Osteoblast (primary cell): ENCODE measurements at regions not wholly inside any gene's neighbourhood (a gene's known extent, or its start where the extent isn't known, plus 50 kb on each side); places are given as distances from the start of the nearest gene placed in this dataset.

Experiments used
- DNase-seq: peaks from one replicate; pipeline ENCODE4 v3.0.0; 2011; ENCODE audit warnings: low spot score, mixed read lengths; ENCODE audit not compliant: insufficient read length; ENCODE audit errors: missing footprints
- H2AFZ ChIP-seq: 2 replicates; pipeline ENCODE4 v1.6.0; 2011; ENCODE audit warnings: mild to moderate bottlenecking, low read length
- H3K27ac ChIP-seq: 2 replicates; pipeline ENCODE4 v1.5.1; 2011; ENCODE audit warnings: mild to moderate bottlenecking, low read depth, low read length, moderate library complexity
- H3K27me3 ChIP-seq: 2 replicates; pipeline ENCODE4 v1.6.0; 2012; ENCODE audit warnings: mild to moderate bottlenecking, control low read depth, inconsistent platforms, low read length, moderate library complexity; ENCODE audit not compliant: insufficient read depth
- H3K36me3 ChIP-seq: 2 replicates; pipeline ENCODE4 v1.5.1; 2011; ENCODE audit warnings: mild to moderate bottlenecking, low read length, control low read depth, moderate library complexity; ENCODE audit not compliant: insufficient read depth
- H3K4me1 ChIP-seq: 2 replicates; pipeline ENCODE4 v1.5.1; 2011; ENCODE audit warnings: mild to moderate bottlenecking, low read length, control low read depth, moderate library complexity; ENCODE audit not compliant: insufficient read depth
- H3K4me2 ChIP-seq: 2 replicates; pipeline ENCODE4 v1.6.0; 2011; ENCODE audit warnings: mild to moderate bottlenecking, low read length; ENCODE audit not compliant: insufficient read depth
- H3K4me3 ChIP-seq: fragments of 200-600 bp; sonication (generic); 3 replicates; pipeline ENCODE4 v1.5.1; 2012; ENCODE audit warnings: mild to moderate bottlenecking, low read length, inconsistent platforms; ENCODE audit not compliant: insufficient read depth
- H3K79me2 ChIP-seq: 2 replicates; pipeline ENCODE4 v1.6.0; 2012; ENCODE audit warnings: mild to moderate bottlenecking, low read length, control low read depth, inconsistent platforms; ENCODE audit not compliant: insufficient read depth
- H3K9me3 ChIP-seq: 2 replicates; pipeline ENCODE4 v1.5.1; 2011; ENCODE audit warnings: low read depth, low read length, control low read depth
- H4K20me1 ChIP-seq: 2 replicates; pipeline ENCODE4 v1.6.0; 2012; ENCODE audit warnings: mild to moderate bottlenecking, low read length, control low read depth; ENCODE audit not compliant: insufficient read depth
- CTCF ChIP-seq: IDR thresholded peaks from 2 replicates; pipeline ENCODE4 v1.5.1; 2011; ENCODE audit warnings: mild to moderate bottlenecking, low read depth, low read length, moderate library complexity; ENCODE audit errors: extremely low read depth

- no peak overlapping the region for H3K27ac ChIP-seq
- TF ChIP-seq CTCF, result no peak
- H3K4me3 ChIP-seq, result no peak overlapping the region
- no peak for DNase-seq
- no peaks in the 10 kb centered on the region for H3K27me3 ChIP-seq
- H3K79me2 ChIP-seq, result no peaks in the 10 kb centered on the region
- H3K4me2 ChIP-seq, result no peak overlapping the region
- no peaks in the 10 kb centered on the region for H4K20me1 ChIP-seq
- no peak overlapping the region for H2AFZ ChIP-seq
- H3K36me3 ChIP-seq, result no peaks in the 10 kb centered on the region
- peaks cover 6% of the 10 kb centered on the region for H3K9me3 ChIP-seq
- H3K4me1 ChIP-seq, result no peaks in the 10 kb centered on the region
Observed at GRCh38 chr2:21453723-21454450, 330.1 kb downstream of the TDRD15 start.

GRCh38 chr2:21454839-21455238 lies 331.1 kb downstream of the TDRD15 start:
- Histone ChIP-seq H3K27me3 (no peaks in the 10 kb centered on the region), H3K9me3 (peaks cover 6% of the 10 kb centered on the region), H2AFZ (no peak overlapping the region), H3K79me2 (no peaks in the 10 kb centered on the region), H3K4me2 (no peak overlapping the region), H3K27ac (no peak overlapping the region), H3K36me3 (no peaks in the 10 kb centered on the region), H4K20me1 (no peaks in the 10 kb centered on the region), H3K4me1 (no peaks in the 10 kb centered on the region), H3K4me3 (no peak overlapping the region)
- TF ChIP-seq CTCF, result no peak
- no peak for DNase-seq

GRCh38 chr2:21461754-21462240 lies 338.0 kb downstream of the TDRD15 start:
- Histone ChIP-seq H3K27me3 (no peaks in the 10 kb centered on the region), H3K4me3 (no peak overlapping the region), H3K9me3 (peaks cover 4% of the 10 kb centered on the region), H3K4me1 (no peaks in the 10 kb centered on the region), H3K27ac (no peak overlapping the region), H3K36me3 (no peaks in the 10 kb centered on the region), H3K79me2 (no peaks in the 10 kb centered on the region), H4K20me1 (no peaks in the 10 kb centered on the region), H3K4me2 (no peak overlapping the region), H2AFZ (no peak overlapping the region)
- DNase-seq, result no peak
- no peak for TF ChIP-seq CTCF

GRCh38 chr2:21466341-21466927 lies 342.7 kb downstream of the TDRD15 start:
- Histone ChIP-seq H3K4me3 (no peak overlapping the region), H3K4me1 (no peaks in the 10 kb centered on the region), H3K36me3 (no peaks in the 10 kb centered on the region), H3K79me2 (no peaks in the 10 kb centered on the region), H2AFZ (no peak overlapping the region), H3K27me3 (no peaks in the 10 kb centered on the region), H3K4me2 (no peak overlapping the region), H4K20me1 (no peaks in the 10 kb centered on the region), H3K27ac (no peak overlapping the region), H3K9me3 (peaks cover 4% of the 10 kb centered on the region)
- TF ChIP-seq CTCF, result no peak
- no peak for DNase-seq
